ENCODE measurements at regions not wholly inside any gene's neighbourhood (a gene's known extent, or its start where the extent isn't known, plus 50 kb on each side); places are given as distances from the start of the nearest gene placed in this dataset.

- DNase-seq (ENCODE audit: low spot score): no peak
These were observed 477.1 kb downstream of the IGSF11 start for GRCh38 chr3:118557513-118557912.

- DNase-seq (ENCODE audit: low spot score): no peak
These were observed 475.4 kb downstream of the IGSF11 start for GRCh38 chr3:118559286-118559685.

- DNase-seq (ENCODE audit: low spot score): no peak
These were observed 469.8 kb downstream of the IGSF11 start for GRCh38 chr3:118564800-118565199.

- no peak for DNase-seq (ENCODE audit: low spot score)
These were observed 460.7 kb downstream of the IGSF11 start for GRCh38 chr3:118573912-118574311.

GRCh38 chr3:118577055-118577777, 457.4 kb downstream of the IGSF11 start:
- DNase-seq (ENCODE audit: low spot score): no peak

GRCh38 chr3:118578559-118578958, 456.1 kb downstream of the IGSF11 start:
- no peak for DNase-seq (ENCODE audit: low spot score)

- DNase-seq (ENCODE audit: low spot score): no peak
These were observed 447.5 kb downstream of the IGSF11 start for GRCh38 chr3:118587037-118587741.

GRCh38 chr3:118587847-118588246, 446.8 kb downstream of the IGSF11 start:
- no peak for DNase-seq (ENCODE audit: low spot score)

- DNase-seq (ENCODE audit: low spot score): no peak
These were observed 441.4 kb downstream of the IGSF11 start for GRCh38 chr3:118593277-118593670.

- DNase-seq (ENCODE audit: low spot score): no peak
These were observed 437.5 kb downstream of the IGSF11 start for GRCh38 chr3:118597184-118597583.

- no peak for DNase-seq (ENCODE audit: low spot score)
These were observed 426.5 kb downstream of the IGSF11 start for GRCh38 chr3:118607915-118608820.

GRCh38 chr3:118618247-118619040, 416.2 kb downstream of the IGSF11 start:
- DNase-seq (ENCODE audit: low spot score): no peak

- DNase-seq (ENCODE audit: low spot score): no peak
These were observed 408.2 kb downstream of the IGSF11 start for GRCh38 chr3:118626453-118626852.

GRCh38 chr3:118628704-118629341, 405.8 kb downstream of the IGSF11 start:
- peak; percentile 79 for DNase-seq (ENCODE audit: low spot score)

GRCh38 chr3:118629821-118630220, 404.8 kb downstream of the IGSF11 start:
- DNase-seq (ENCODE audit: low spot score): no peak

- DNase-seq (ENCODE audit: low spot score): no peak
These were observed 398.9 kb downstream of the IGSF11 start for GRCh38 chr3:118635711-118636110.

- no peak for DNase-seq (ENCODE audit: low spot score)
These were observed 397.8 kb downstream of the IGSF11 start for GRCh38 chr3:118636841-118637240.

GRCh38 chr3:118637846-118638245, 396.8 kb downstream of the IGSF11 start:
- DNase-seq (ENCODE audit: low spot score): no peak

GRCh38 chr3:118641608-118642007, 393.0 kb downstream of the IGSF11 start:
- no peak for DNase-seq (ENCODE audit: low spot score)

GRCh38 chr3:118671192-118671591, 363.5 kb downstream of the IGSF11 start:
- no peak for DNase-seq (ENCODE audit: low spot score)

GRCh38 chr3:118675305-118675704, 359.3 kb downstream of the IGSF11 start:
- DNase-seq (ENCODE audit: low spot score): no peak

Measured in AG20443 (cell line).